GM13977 (cell line): ENCODE measurements at regions not wholly inside any gene's neighbourhood (a gene's known extent, or its start where the extent isn't known, plus 50 kb on each side); places are given as distances from the start of the nearest gene placed in this dataset.

Experiments used
- DNase-seq: peaks from one replicate; pipeline ENCODE4 v3.0.0; 2012; ENCODE audit warnings: low spot score
- CTCF ChIP-seq: IDR thresholded peaks from 2 replicates; pipeline ENCODE4 v1.5.1; 2012; ENCODE audit warnings: mild to moderate bottlenecking, control low read depth; ENCODE audit not compliant: insufficient read depth; ENCODE audit errors: extremely low read depth, missing control alignments
- in situ Hi-C: fragments of 300-500 bp; cut with MboI; formaldehyde crosslinking; loops from one replicate; pipeline ENCODE4 v1.12.0; 2022; ENCODE audit warnings: low sequenced_read_pairs, low pct_unique_long_range_greater_than_20kb, mixed read lengths, inconsistent platforms; ENCODE audit not compliant: unreplicated experiment

- in situ Hi-C loops, result no loop called here
- no peak for DNase-seq
- no peak for TF ChIP-seq CTCF
Measured at GRCh38 chr12:84637926-84638325, 274.7 kb downstream of the SLC6A15 start.

- TF ChIP-seq CTCF, result no peak
- in situ Hi-C loops, result no loop called here
- DNase-seq, result no peak
Measured at GRCh38 chr12:84636801-84637290, 275.8 kb downstream of the SLC6A15 start.

GRCh38 chr12:84634526-84634925 lies 278.1 kb downstream of the SLC6A15 start:
- in situ Hi-C loops, result no loop called here
- no peak for TF ChIP-seq CTCF
- DNase-seq, result no peak

- no peak for DNase-seq
- TF ChIP-seq CTCF, result no peak
- in situ Hi-C loops, result no loop called here
Measured at GRCh38 chr12:84632556-84632955, 280.0 kb downstream of the SLC6A15 start.

GRCh38 chr12:84631020-84631419 lies 281.6 kb downstream of the SLC6A15 start:
- in situ Hi-C loops, result no loop called here
- TF ChIP-seq CTCF, result no peak
- no peak for DNase-seq

GRCh38 chr12:84627593-84627992 lies 285.0 kb downstream of the SLC6A15 start:
- in situ Hi-C loops, result no loop called here
- no peak for DNase-seq
- TF ChIP-seq CTCF, result no peak

GRCh38 chr12:84624601-84625000 lies 288.0 kb downstream of the SLC6A15 start:
- in situ Hi-C loops, result no loop called here
- no peak for TF ChIP-seq CTCF
- DNase-seq, result no peak
